ENCODE measurements at regions not wholly inside any gene's neighbourhood (a gene's known extent, or its start where the extent isn't known, plus 50 kb on each side); places are given as distances from the start of the nearest gene placed in this dataset.

- Histone ChIP-seq H3K9ac (ENCODE audit: low read length) (no peak overlapping the region), H3K27me3 (ENCODE audit: control insufficient read depth, insufficient read depth, low read length) (no peaks in the 10 kb centered on the region), H3K4me3 (ENCODE audit: low read length) (no peak overlapping the region), H3K27ac (ENCODE audit: low read length) (no peak overlapping the region), H3K4me1 (ENCODE audit: control insufficient read depth, low read depth, low read length) (peaks cover 14% of the 10 kb centered on the region), H3K36me3 (ENCODE audit: control insufficient read depth, low read depth, low read length) (no peaks in the 10 kb centered on the region), H3K9me3 (ENCODE audit: control insufficient read depth, low read depth, low read length) (no peaks in the 10 kb centered on the region)
Observed at GRCh38 chr6:125524356-125524755, 222.6 kb upstream of the HDDC2 start.

GRCh38 chr6:125526007-125526720, 223.3 kb upstream of the HEY2 start:
- Histone ChIP-seq H3K9me3 (ENCODE audit: control insufficient read depth, low read depth, low read length) (no peaks in the 10 kb centered on the region), H3K9ac (ENCODE audit: low read length) (no peak overlapping the region), H3K4me3 (ENCODE audit: low read length) (no peak overlapping the region), H3K4me1 (ENCODE audit: control insufficient read depth, low read depth, low read length) (peaks cover 21% of the 10 kb centered on the region), H3K36me3 (ENCODE audit: control insufficient read depth, low read depth, low read length) (no peaks in the 10 kb centered on the region), H3K27me3 (ENCODE audit: control insufficient read depth, insufficient read depth, low read length) (no peaks in the 10 kb centered on the region), H3K27ac (ENCODE audit: low read length) (no peak overlapping the region)

GRCh38 chr6:125528621-125529041, 220.8 kb upstream of the HEY2 start:
- Histone ChIP-seq H3K27me3 (ENCODE audit: control insufficient read depth, insufficient read depth, low read length) (no peaks in the 10 kb centered on the region), H3K4me3 (ENCODE audit: low read length) (peak overlapping the region; percentile 25), H3K27ac (ENCODE audit: low read length) (peak overlapping the region; percentile 18), H3K4me1 (ENCODE audit: control insufficient read depth, low read depth, low read length) (peaks cover 22% of the 10 kb centered on the region), H3K9me3 (ENCODE audit: control insufficient read depth, low read depth, low read length) (no peaks in the 10 kb centered on the region), H3K36me3 (ENCODE audit: control insufficient read depth, low read depth, low read length) (no peaks in the 10 kb centered on the region), H3K9ac (ENCODE audit: low read length) (no peak overlapping the region)

GRCh38 chr6:125529061-125529460, 220.4 kb upstream of the HEY2 start:
- Histone ChIP-seq H3K4me3 (ENCODE audit: low read length) (peak overlapping the region; percentile 25), H3K27ac (ENCODE audit: low read length) (peak overlapping the region; percentile 18), H3K36me3 (ENCODE audit: control insufficient read depth, low read depth, low read length) (no peaks in the 10 kb centered on the region), H3K9me3 (ENCODE audit: control insufficient read depth, low read depth, low read length) (no peaks in the 10 kb centered on the region), H3K4me1 (ENCODE audit: control insufficient read depth, low read depth, low read length) (peaks cover 26% of the 10 kb centered on the region), H3K9ac (ENCODE audit: low read length) (no peak overlapping the region), H3K27me3 (ENCODE audit: control insufficient read depth, insufficient read depth, low read length) (no peaks in the 10 kb centered on the region)

GRCh38 chr6:125533710-125534397, 215.6 kb upstream of the HEY2 start:
- H3K27ac ChIP-seq (ENCODE audit: low read length) = no peak overlapping the region
- H3K9me3 ChIP-seq (ENCODE audit: control insufficient read depth, low read depth, low read length) = no peaks in the 10 kb centered on the region
- H3K9ac ChIP-seq (ENCODE audit: low read length) = no peak overlapping the region
- peak overlapping the region; percentile 16 for H3K4me3 ChIP-seq (ENCODE audit: low read length)
- no peaks in the 10 kb centered on the region for H3K36me3 ChIP-seq (ENCODE audit: control insufficient read depth, low read depth, low read length)
- H3K27me3 ChIP-seq (ENCODE audit: control insufficient read depth, insufficient read depth, low read length) = peaks cover 10% of the 10 kb centered on the region
- peaks cover 20% of the 10 kb centered on the region for H3K4me1 ChIP-seq (ENCODE audit: control insufficient read depth, low read depth, low read length)

GRCh38 chr6:125534430-125535263, 214.8 kb upstream of the HEY2 start:
- H3K27me3 ChIP-seq (ENCODE audit: control insufficient read depth, insufficient read depth, low read length) = peaks cover 10% of the 10 kb centered on the region
- H3K9ac ChIP-seq (ENCODE audit: low read length) = no peak overlapping the region
- H3K4me3 ChIP-seq (ENCODE audit: low read length) = no peak overlapping the region
- peaks cover 12% of the 10 kb centered on the region for H3K4me1 ChIP-seq (ENCODE audit: control insufficient read depth, low read depth, low read length)
- no peaks in the 10 kb centered on the region for H3K36me3 ChIP-seq (ENCODE audit: control insufficient read depth, low read depth, low read length)
- H3K27ac ChIP-seq (ENCODE audit: low read length) = no peak overlapping the region
- no peaks in the 10 kb centered on the region for H3K9me3 ChIP-seq (ENCODE audit: control insufficient read depth, low read depth, low read length)

GRCh38 chr6:125537090-125537489, 212.3 kb upstream of the HEY2 start:
- Histone ChIP-seq H3K4me3 (ENCODE audit: low read length) (no peak overlapping the region), H3K27me3 (ENCODE audit: control insufficient read depth, insufficient read depth, low read length) (peaks cover 10% of the 10 kb centered on the region), H3K27ac (ENCODE audit: low read length) (no peak overlapping the region)

GRCh38 chr6:125539892-125540291, 209.5 kb upstream of the HEY2 start:
- H3K27me3 ChIP-seq (ENCODE audit: control insufficient read depth, insufficient read depth, low read length) = peaks cover 4% of the 10 kb centered on the region
- H3K36me3 ChIP-seq (ENCODE audit: control insufficient read depth, low read depth, low read length) = no peaks in the 10 kb centered on the region
- no peak overlapping the region for H3K4me3 ChIP-seq (ENCODE audit: low read length)
- H3K9ac ChIP-seq (ENCODE audit: low read length) = no peak overlapping the region
- H3K9me3 ChIP-seq (ENCODE audit: control insufficient read depth, low read depth, low read length) = no peaks in the 10 kb centered on the region
- no peak overlapping the region for H3K27ac ChIP-seq (ENCODE audit: low read length)
- H3K4me1 ChIP-seq (ENCODE audit: control insufficient read depth, low read depth, low read length) = no peaks in the 10 kb centered on the region

More at GRCh38 chr6:125537090-125537489, 212.3 kb upstream of the HEY2 start:
- H3K9me3 ChIP-seq (ENCODE audit: control insufficient read depth, low read depth, low read length) = no peaks in the 10 kb centered on the region
- H3K36me3 ChIP-seq (ENCODE audit: control insufficient read depth, low read depth, low read length) = no peaks in the 10 kb centered on the region
- H3K4me1 ChIP-seq (ENCODE audit: control insufficient read depth, low read depth, low read length) = peaks cover 8% of the 10 kb centered on the region
- no peak overlapping the region for H3K9ac ChIP-seq (ENCODE audit: low read length)

GRCh38 chr6:125544819-125545218, 204.6 kb upstream of the HEY2 start:
- Histone ChIP-seq H3K27me3 (ENCODE audit: control insufficient read depth, insufficient read depth, low read length) (no peaks in the 10 kb centered on the region), H3K9me3 (ENCODE audit: control insufficient read depth, low read depth, low read length) (no peaks in the 10 kb centered on the region), H3K4me3 (ENCODE audit: low read length) (no peak overlapping the region), H3K36me3 (ENCODE audit: control insufficient read depth, low read depth, low read length) (no peaks in the 10 kb centered on the region), H3K9ac (ENCODE audit: low read length) (no peak overlapping the region), H3K4me1 (ENCODE audit: control insufficient read depth, low read depth, low read length) (peaks cover 9% of the 10 kb centered on the region), H3K27ac (ENCODE audit: low read length) (no peak overlapping the region)

GRCh38 chr6:125546841-125547251, 202.6 kb upstream of the HEY2 start:
- Histone ChIP-seq H3K27ac (ENCODE audit: low read length) (no peak overlapping the region), H3K9ac (ENCODE audit: low read length) (no peak overlapping the region), H3K36me3 (ENCODE audit: control insufficient read depth, low read depth, low read length) (no peaks in the 10 kb centered on the region), H3K4me1 (ENCODE audit: control insufficient read depth, low read depth, low read length) (peaks cover 12% of the 10 kb centered on the region), H3K9me3 (ENCODE audit: control insufficient read depth, low read depth, low read length) (no peaks in the 10 kb centered on the region), H3K27me3 (ENCODE audit: control insufficient read depth, insufficient read depth, low read length) (no peaks in the 10 kb centered on the region), H3K4me3 (ENCODE audit: low read length) (no peak overlapping the region)

- no peak overlapping the region for H3K27ac ChIP-seq (ENCODE audit: low read length)
Observed at GRCh38 chr6:125547381-125547780, 202.1 kb upstream of the HEY2 start.

More at GRCh38 chr6:125547381-125547780, 202.1 kb upstream of the HEY2 start:
- no peaks in the 10 kb centered on the region for H3K9me3 ChIP-seq (ENCODE audit: control insufficient read depth, low read depth, low read length)
- H3K36me3 ChIP-seq (ENCODE audit: control insufficient read depth, low read depth, low read length) = no peaks in the 10 kb centered on the region
- no peak overlapping the region for H3K9ac ChIP-seq (ENCODE audit: low read length)
- H3K4me1 ChIP-seq (ENCODE audit: control insufficient read depth, low read depth, low read length) = peaks cover 12% of the 10 kb centered on the region
- no peaks in the 10 kb centered on the region for H3K27me3 ChIP-seq (ENCODE audit: control insufficient read depth, insufficient read depth, low read length)
- no peak overlapping the region for H3K4me3 ChIP-seq (ENCODE audit: low read length)
